Ovary (tissue), 7 donors: ENCODE measurements at regions not wholly inside any gene's neighbourhood (a gene's known extent, or its start where the extent isn't known, plus 50 kb on each side); places are given as distances from the start of the nearest gene placed in this dataset.

ENCODE experiments used
- DNase-seq, 5 donors: peaks; one replicate each; pipeline ENCODE4 v3.0.0-alpha.2; 2019 to 2020
- H3K27ac ChIP-seq, 2 donors: fragments of 200-600 bp; one replicate each; pipeline versions ENCODE4 v1.5.1 to v1.8.0; 2019 to 2022
- H3K27me3 ChIP-seq: fragments of 200-600 bp; one replicate; pipeline ENCODE4 v1.8.0; 2022
- H3K36me3 ChIP-seq: fragments of 200-600 bp; sonication (generic); one replicate; pipeline ENCODE4 v1.5.1; 2019
- H3K4me1 ChIP-seq: one replicate; pipeline ENCODE4 v1.8.1; 2013; ENCODE audit warnings: mild to moderate bottlenecking, moderate library complexity; ENCODE audit not compliant: insufficient read depth
- H3K4me3 ChIP-seq: fragments of 200-600 bp; sonication (generic); one replicate; pipeline ENCODE4 v1.5.1; 2017
- H3K9me3 ChIP-seq, 2 donors: fragments of 200-600 bp in 1 of 2; sonication (generic) in 1 of 2; one replicate each; pipeline versions ENCODE4 v1.5.1 to v1.8.1; 2013 to 2019; ENCODE audit warnings: mild to moderate bottlenecking in 1 of 2, moderate library complexity in 1 of 2
- CTCF ChIP-seq, 3 donors: fragments of 450-650 bp in 2 of 3; fragments of 200-600 bp in 1 of 3; IDR thresholded peaks; one replicate each; pipeline versions ENCODE4 v1.5.1 to v1.8.0; 2016 to 2022; ENCODE audit warnings: antibody characterized with exemption in 3 of 3, mild to moderate bottlenecking in 1 of 3
- EP300 ChIP-seq: sonication (generic); formaldehyde crosslinking; IDR thresholded peaks from one replicate; pipeline ENCODE4 v1.6.1; 2017; ENCODE audit warnings: antibody characterized with exemption
- POLR2A ChIP-seq: fragments of 450-650 bp; IDR thresholded peaks from one replicate; pipeline ENCODE4 v1.6.1; 2017; ENCODE audit warnings: antibody characterized with exemption, mild to moderate bottlenecking, moderate library complexity
- WGBS, 3 donors: extraction: QIAGEN DNeasy Blood & Tissue Kit in 1 of 3; methylation state at CpG; one replicate each; pipeline versions ENCODE4 v1.1.5 to v1.1.7; 2013 to 2017; 5-methylcytosine and 5-hydroxymethylcytosine counted together
- intact Hi-C, 4 donors: fragments of 100-400 bp; cut with DNase I; formaldehyde crosslinking; loops; one replicate each; pipeline versions ENCODE4 v1.11.0 to v1.15.1; 2022 to 2023
- donor health status: DM: no; HTN: no; CAD: no; lungs with moderate emphysema.
- donor health status: DM: no; HTN: no; CAD: no.
- donor health status: Bipolar disorder and iron deficiency.
- donor health status: DM: no; HTN: no; CAD: no.
- donor health status: DM: yes; HTN: yes; CAD: no.

DNA sequence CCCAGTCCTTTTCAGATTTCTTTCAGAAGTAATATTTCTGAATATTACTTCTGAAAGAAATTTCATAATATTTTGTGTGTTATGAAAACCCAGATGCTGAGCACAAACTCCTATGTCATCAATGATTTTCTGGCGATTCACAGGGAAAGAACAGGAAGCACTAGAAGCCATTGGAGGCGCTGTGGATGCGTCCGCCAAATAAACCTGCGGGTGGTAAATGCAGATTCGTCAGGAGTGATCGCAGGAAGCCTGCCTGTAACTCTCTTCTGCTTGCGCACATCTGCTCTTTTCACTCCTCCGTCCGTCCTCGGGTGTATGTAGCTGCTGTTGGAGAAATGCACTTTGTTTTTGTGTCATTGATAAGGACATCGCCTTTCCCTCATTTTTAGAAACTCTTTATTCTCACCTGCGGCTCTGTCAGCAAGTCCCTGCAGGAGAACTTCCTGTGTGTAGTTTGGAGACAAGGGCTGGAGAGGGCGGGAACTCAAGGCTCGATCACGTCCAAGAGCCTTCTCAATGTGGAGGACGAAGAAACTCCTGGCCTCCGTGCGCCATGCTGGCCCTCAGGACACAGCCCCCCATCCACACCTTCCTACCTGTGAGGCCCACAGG, 483.8 kb downstream of the GALR1 start:
- H3K9me3 ChIP-seq = no peaks in the 10 kb centered on the region
- H3K4me1 ChIP-seq = no peaks in the 10 kb centered on the region
- H3K4me3 ChIP-seq = no peak overlapping the region
- H3K36me3 ChIP-seq = no peaks in the 10 kb centered on the region
- H3K27me3 ChIP-seq = no peaks in the 10 kb centered on the region
- no peak overlapping the region for H3K27ac ChIP-seq
- no peak for TF ChIP-seq POLR2A
- TF ChIP-seq EP300 = no peak
- TF ChIP-seq CTCF (IDR thresholded peaks at IDR 0.05) = no peak
- no peak for DNase-seq
- intact Hi-C loops = no loop called here
- WGBS, 3 donors = 81 to 89% (median 86%) methylated on average over 19 of the region's 19 CpGs

GRCh38 chr18:77736842-77737241, 487.2 kb downstream of the GALR1 start:
- TF ChIP-seq POLR2A (no peak), EP300 (no peak), CTCF (IDR thresholded peaks at IDR 0.05) (no peak)
- H3K4me1 ChIP-seq = no peaks in the 10 kb centered on the region
- intact Hi-C loops = no loop called here
- no peaks in the 10 kb centered on the region for H3K27me3 ChIP-seq
- H3K4me3 ChIP-seq = no peak overlapping the region
- H3K36me3 ChIP-seq = no peaks in the 10 kb centered on the region
- no peak overlapping the region for H3K27ac ChIP-seq
- no peaks in the 10 kb centered on the region for H3K9me3 ChIP-seq
- WGBS, 3 donors = 54 to 56% (median 55%) methylated on average over 4 of the region's 4 CpGs
- no peak for DNase-seq

DNA sequence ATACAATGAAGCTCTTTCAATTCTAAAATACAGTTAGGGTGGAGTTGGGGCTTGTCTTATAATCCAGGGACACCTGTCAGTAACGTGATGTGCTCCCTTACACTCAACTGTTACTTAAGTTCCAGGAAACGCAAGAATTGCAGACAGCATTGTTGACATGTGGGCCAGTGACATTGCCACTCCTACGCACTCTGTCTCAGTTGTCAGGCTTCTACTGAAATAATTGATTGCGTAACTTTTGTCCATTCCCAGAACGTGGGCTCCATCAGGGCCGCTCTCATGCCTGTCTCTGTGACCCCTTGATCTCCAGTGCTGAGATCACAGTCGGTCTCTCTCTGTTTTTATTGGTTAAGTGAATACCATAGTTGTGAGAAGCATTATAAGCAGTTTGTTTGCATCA, 487.8 kb downstream of the GALR1 start:
- Histone ChIP-seq H3K27me3 (no peaks in the 10 kb centered on the region), H3K9me3 (no peaks in the 10 kb centered on the region), H3K27ac (no peak overlapping the region), H3K4me3 (no peak overlapping the region), H3K36me3 (no peaks in the 10 kb centered on the region), H3K4me1 (no peaks in the 10 kb centered on the region)
- 61 to 66% (median 63%) methylated on average over 7 of the region's 7 CpGs for WGBS, 3 donors
- DNase-seq = no peak
- TF ChIP-seq POLR2A (no peak), EP300 (no peak), CTCF (IDR thresholded peaks at IDR 0.05) (no peak)
- intact Hi-C loops = no loop called here

DNA sequence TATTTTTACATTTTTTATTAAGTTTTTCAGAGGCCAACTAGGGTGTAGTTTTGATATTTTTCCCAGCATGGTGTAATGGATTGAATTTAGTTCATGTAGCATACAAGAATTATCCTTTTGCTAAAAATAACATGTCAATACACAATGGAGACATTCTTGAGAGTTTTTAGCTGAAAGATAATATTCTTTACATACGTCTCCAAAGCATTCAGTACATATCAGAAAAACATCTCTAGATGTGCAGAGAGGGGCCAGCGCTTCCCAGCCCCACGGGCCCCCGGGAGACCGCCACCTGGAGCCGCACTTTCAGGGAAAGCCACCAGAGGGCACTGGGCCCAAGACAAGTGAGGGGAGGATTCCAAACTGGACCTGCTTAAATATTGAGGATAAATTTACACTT, 499.4 kb downstream of the GALR1 start:
- 26 to 35% (median 31%) methylated on average over 6 of the region's 6 CpGs for WGBS, 3 donors
- TF ChIP-seq CTCF (IDR thresholded peaks at IDR 0.05) (no peak), POLR2A (no peak), EP300 (no peak)
- intact Hi-C loops = no loop called here

More for the DNA sequence above, 499.4 kb downstream of the GALR1 start:
- Histone ChIP-seq H3K27me3 (no peaks in the 10 kb centered on the region), H3K27ac (no peak overlapping the region), H3K4me3 (no peak overlapping the region), H3K4me1 (no peaks in the 10 kb centered on the region), H3K9me3 (no peaks in the 10 kb centered on the region), H3K36me3 (no peaks in the 10 kb centered on the region)
- no peak for DNase-seq
